GM23338 (cell line): ENCODE measurements at regions not wholly inside any gene's neighbourhood (a gene's known extent, or its start where the extent isn't known, plus 50 kb on each side); places are given as distances from the start of the nearest gene placed in this dataset.

Experiments used
- ATAC-seq: fragments of 200-7000 bp; cut with Tn5 transposase; 3 replicates; pipeline ENCODE4 v1.9.1; 2020
- DNase-seq: peaks from one replicate; pipeline ENCODE4 v3.0.0-alpha.2; 2015; ENCODE audit warnings: low spot score
- H2AFZ ChIP-seq: fragments of 200-600 bp; sonication (generic); 2 replicates; pipeline ENCODE4 v1.8.0; 2016; ENCODE audit warnings: antibody characterized with exemption, mild to moderate bottlenecking, moderate library complexity
- H3F3A ChIP-seq: fragments of 200-600 bp; sonication (generic); replicated peaks from 2 replicates; pipeline ENCODE4 v1.8.0; 2017; ENCODE audit warnings: antibody characterized with exemption, mixed run types, low read depth
- H3K27ac ChIP-seq: fragments of 200-600 bp; sonication (generic); 2 replicates; pipeline ENCODE4 v1.6.1; 2016; ENCODE audit warnings: low read depth
- H3K27me3 ChIP-seq: fragments of 200-600 bp; sonication (generic); 2 replicates; pipeline ENCODE4 v1.8.0; 2016; ENCODE audit warnings: mild to moderate bottlenecking, mixed run types, moderate library complexity; ENCODE audit not compliant: insufficient read depth
- H3K36me3 ChIP-seq: fragments of 200-600 bp; sonication (generic); 2 replicates; pipeline ENCODE4 v1.8.0; 2016; ENCODE audit warnings: mild to moderate bottlenecking; ENCODE audit not compliant: insufficient read depth
- H3K4me1 ChIP-seq: fragments of 200-600 bp; sonication (generic); 2 replicates; pipeline ENCODE4 v1.8.0; 2016; ENCODE audit warnings: mild to moderate bottlenecking, moderate library complexity; ENCODE audit not compliant: insufficient read depth
- H3K4me2 ChIP-seq: fragments of 200-600 bp; sonication (generic); 2 replicates; pipeline ENCODE4 v1.7.1; 2017; ENCODE audit warnings: mixed run types
- H3K4me3 ChIP-seq: fragments of 200-600 bp; sonication (generic); 2 replicates; pipeline ENCODE4 v1.6.1; 2016; ENCODE audit warnings: mixed run types
- H3K79me2 ChIP-seq: fragments of 200-600 bp; sonication (generic); replicated peaks from 2 replicates; pipeline ENCODE4 v1.8.0; 2017; ENCODE audit warnings: mild to moderate bottlenecking; ENCODE audit not compliant: insufficient read depth
- H3K9me2 ChIP-seq: fragments of 200-600 bp; sonication (generic); 2 replicates; pipeline ENCODE4 v1.8.0; 2017; ENCODE audit not compliant: insufficient read depth
- H4K20me1 ChIP-seq: fragments of 200-600 bp; sonication (generic); replicated peaks from 2 replicates; pipeline ENCODE4 v1.8.0; 2017; ENCODE audit warnings: mild to moderate bottlenecking; ENCODE audit not compliant: insufficient read depth
- H3K27ac Mint-ChIP-seq: 2 replicates; pipeline ENCODE4 v1.8.0; 2020; ENCODE audit warnings: inconsistent platforms, mild to moderate bottlenecking, moderate library complexity, mixed read lengths
- H3K27me3 Mint-ChIP-seq: 3 replicates; pipeline ENCODE4 v1.8.0; 2022; ENCODE audit warnings: low read depth, mild to moderate bottlenecking, moderate library complexity, mixed read lengths, inconsistent platforms; ENCODE audit not compliant: insufficient read depth, poor library complexity
- H3K36me3 Mint-ChIP-seq: 3 replicates; pipeline ENCODE4 v1.8.0; 2021; ENCODE audit warnings: low read depth, mild to moderate bottlenecking, inconsistent platforms, moderate library complexity, mixed read lengths
- H3K4me1 Mint-ChIP-seq: 3 replicates; pipeline ENCODE4 v1.8.0; 2020; ENCODE audit warnings: mild to moderate bottlenecking, inconsistent platforms, mixed read lengths
- H3K4me3 Mint-ChIP-seq: 3 replicates; pipeline ENCODE4 v1.8.0; 2021; ENCODE audit warnings: moderate library complexity, mild to moderate bottlenecking, inconsistent platforms, mixed read lengths
- H3K9me3 Mint-ChIP-seq: 3 replicates; pipeline ENCODE4 v1.8.0; 2020; ENCODE audit warnings: moderate library complexity, mild to moderate bottlenecking, inconsistent platforms, mixed read lengths
- CREB1 ChIP-seq: fragments of 250-450 bp; sonication (Bioruptor Pico); IDR thresholded peaks from 2 replicates; pipeline ENCODE4 v1.5.0; 2020; ENCODE audit warnings: low read depth, mild to moderate bottlenecking, moderate library complexity
- EZH2 ChIP-seq: fragments of 200-600 bp; sonication (generic); IDR thresholded peaks from one replicate; pipeline ENCODE4 v1.8.0; 2017; ENCODE audit warnings: antibody characterized with exemption, mild to moderate bottlenecking, low read depth; ENCODE audit not compliant: unreplicated experiment
- EZH2phosphoT487 ChIP-seq: fragments of 200-600 bp; sonication (generic); IDR thresholded peaks from one replicate; pipeline ENCODE4 v1.8.1; 2018; ENCODE audit warnings: antibody characterized with exemption; ENCODE audit not compliant: unreplicated experiment
- JUNB ChIP-seq: IDR thresholded peaks from one replicate; pipeline ENCODE4 v1.6.1; 2016; ENCODE audit warnings: antibody characterized with exemption; ENCODE audit not compliant: unreplicated experiment
- POLR2AphosphoS5 ChIP-seq: IDR thresholded peaks from 2 replicates; pipeline ENCODE4 v1.6.1; 2016; ENCODE audit warnings: antibody characterized with exemption, low read depth
- STAT1 ChIP-seq: IDR thresholded peaks from one replicate; pipeline ENCODE4 v1.6.1; 2016; ENCODE audit warnings: antibody characterized with exemption; ENCODE audit not compliant: unreplicated experiment
- ZNF114 ChIP-seq: fragments of 250-450 bp; sonication (Bioruptor Pico); IDR thresholded peaks from 2 replicates; pipeline ENCODE4 v1.5.0; 2020; ENCODE audit warnings: mild to moderate bottlenecking, moderate library complexity
- ZNF331 ChIP-seq: fragments of 250-450 bp; sonication (Bioruptor Pico); IDR thresholded peaks from 2 replicates; pipeline ENCODE4 v1.5.0; 2020; ENCODE audit warnings: low read depth, mild to moderate bottlenecking, moderate library complexity
- ZNF462 ChIP-seq: fragments of 250-450 bp; sonication (Bioruptor Pico); IDR thresholded peaks from 2 replicates; pipeline ENCODE4 v1.5.0; 2020; ENCODE audit warnings: mild to moderate bottlenecking, moderate library complexity
- TF ChIP-seq, protein P1 (sequence below): IDR thresholded peaks from one replicate; pipeline ENCODE4 v1.6.1; 2018; ENCODE audit warnings: antibody characterized with exemption; ENCODE audit not compliant: unreplicated experiment

GRCh38 chr2:37501113-37501512 is 156.7 kb downstream of the QPCT start (continued):
- no peak for TF ChIP-seq ZNF331
- TF ChIP-seq POLR2AphosphoS5 = no peak
- TF ChIP-seq, protein P1, sequence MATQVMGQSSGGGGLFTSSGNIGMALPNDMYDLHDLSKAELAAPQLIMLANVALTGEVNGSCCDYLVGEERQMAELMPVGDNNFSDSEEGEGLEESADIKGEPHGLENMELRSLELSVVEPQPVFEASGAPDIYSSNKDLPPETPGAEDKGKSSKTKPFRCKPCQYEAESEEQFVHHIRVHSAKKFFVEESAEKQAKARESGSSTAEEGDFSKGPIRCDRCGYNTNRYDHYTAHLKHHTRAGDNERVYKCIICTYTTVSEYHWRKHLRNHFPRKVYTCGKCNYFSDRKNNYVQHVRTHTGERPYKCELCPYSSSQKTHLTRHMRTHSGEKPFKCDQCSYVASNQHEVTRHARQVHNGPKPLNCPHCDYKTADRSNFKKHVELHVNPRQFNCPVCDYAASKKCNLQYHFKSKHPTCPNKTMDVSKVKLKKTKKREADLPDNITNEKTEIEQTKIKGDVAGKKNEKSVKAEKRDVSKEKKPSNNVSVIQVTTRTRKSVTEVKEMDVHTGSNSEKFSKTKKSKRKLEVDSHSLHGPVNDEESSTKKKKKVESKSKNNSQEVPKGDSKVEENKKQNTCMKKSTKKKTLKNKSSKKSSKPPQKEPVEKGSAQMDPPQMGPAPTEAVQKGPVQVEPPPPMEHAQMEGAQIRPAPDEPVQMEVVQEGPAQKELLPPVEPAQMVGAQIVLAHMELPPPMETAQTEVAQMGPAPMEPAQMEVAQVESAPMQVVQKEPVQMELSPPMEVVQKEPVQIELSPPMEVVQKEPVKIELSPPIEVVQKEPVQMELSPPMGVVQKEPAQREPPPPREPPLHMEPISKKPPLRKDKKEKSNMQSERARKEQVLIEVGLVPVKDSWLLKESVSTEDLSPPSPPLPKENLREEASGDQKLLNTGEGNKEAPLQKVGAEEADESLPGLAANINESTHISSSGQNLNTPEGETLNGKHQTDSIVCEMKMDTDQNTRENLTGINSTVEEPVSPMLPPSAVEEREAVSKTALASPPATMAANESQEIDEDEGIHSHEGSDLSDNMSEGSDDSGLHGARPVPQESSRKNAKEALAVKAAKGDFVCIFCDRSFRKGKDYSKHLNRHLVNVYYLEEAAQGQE = no peak
- no peak for TF ChIP-seq ZNF114
- TF ChIP-seq STAT1 = no peak
- no peak for TF ChIP-seq JUNB
- no peak for TF ChIP-seq CREB1 (CRISPR knock-in tag)
- no peak for TF ChIP-seq EZH2phosphoT487

GRCh38 chr2:37506407-37507050 is 162.1 kb downstream of the QPCT start:
- no peak overlapping the region for H3K27ac ChIP-seq
- no peak for DNase-seq
- peak overlapping the region; percentile 33 for H2AFZ ChIP-seq
- no peaks in the 10 kb centered on the region for H4K20me1 ChIP-seq
- H3K9me3 Mint-ChIP-seq = no peaks in the 10 kb centered on the region; the same call in 2 of the 3 replicates
- no peak for ATAC-seq
- H3K27me3 ChIP-seq = no peaks in the 10 kb centered on the region
- H3K79me2 ChIP-seq = no peaks in the 10 kb centered on the region
- 0 out of 2 replicates have a peak overlapping the region, but pooled peaks have one; percentile 24 for H3K4me2 ChIP-seq
- peaks cover 6% of the 10 kb centered on the region; the same call in 1 of the 2 replicates for H3K4me1 ChIP-seq
- H3K9me2 ChIP-seq = 0 out of 2 replicates have a peak, but pooled peaks cover 6% of the 10 kb centered on the region
- peaks cover 9% of the 10 kb centered on the region for H3K27me3 Mint-ChIP-seq
- no peaks in the 10 kb centered on the region for H3K36me3 Mint-ChIP-seq
- no peaks in the 10 kb centered on the region for H3K36me3 ChIP-seq
- H3K4me3 ChIP-seq = no peak overlapping the region
- H3K4me1 Mint-ChIP-seq = peaks cover 12% of the 10 kb centered on the region
- TF ChIP-seq POLR2AphosphoS5 (no peak), EZH2 (no peak)
- no peaks in the 10 kb centered on the region for H3F3A ChIP-seq
- no peak overlapping the region for H3K27ac Mint-ChIP-seq
- H3K4me3 Mint-ChIP-seq = no peak overlapping the region

DNA sequence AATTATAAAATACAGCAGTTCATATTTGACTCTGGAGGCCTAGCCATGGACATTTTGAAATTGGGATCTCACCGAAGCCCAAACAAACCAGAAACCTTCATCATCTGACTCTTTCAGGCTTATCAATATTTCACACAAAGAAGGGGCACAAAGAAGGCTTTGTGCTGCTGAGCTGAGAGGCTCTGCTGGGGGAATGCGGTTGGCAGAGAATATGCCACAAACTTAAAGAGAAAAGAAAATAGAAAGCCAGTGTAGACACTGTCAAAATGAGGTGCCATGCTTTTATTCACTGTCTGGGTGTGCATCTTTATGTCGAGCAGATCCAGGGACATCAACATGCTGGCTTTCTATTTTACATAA is 162.6 kb downstream of the QPCT start:
- Histone ChIP-seq H3F3A (no peaks in the 10 kb centered on the region), H3K4me1 (peaks cover 6% of the 10 kb centered on the region; the same call in 1 of the 2 replicates), H3K27ac (no peak overlapping the region), H3K79me2 (no peaks in the 10 kb centered on the region), H2AFZ (peak overlapping the region; percentile 33), H3K9me2 (0 out of 2 replicates have a peak, but pooled peaks cover 6% of the 10 kb centered on the region), H4K20me1 (no peaks in the 10 kb centered on the region), H3K27me3 (no peaks in the 10 kb centered on the region), H3K4me2 (0 out of 2 replicates have a peak overlapping the region, but pooled peaks have one; percentile 24), H3K4me3 (no peak overlapping the region), H3K36me3 (no peaks in the 10 kb centered on the region)
- H3K4me3 Mint-ChIP-seq = no peak overlapping the region
- H3K27ac Mint-ChIP-seq = no peak overlapping the region
- H3K9me3 Mint-ChIP-seq = no peaks in the 10 kb centered on the region; the same call in 2 of the 3 replicates
- DNase-seq = no peak
- peaks cover 12% of the 10 kb centered on the region for H3K4me1 Mint-ChIP-seq
- peaks cover 9% of the 10 kb centered on the region for H3K27me3 Mint-ChIP-seq
- no peaks in the 10 kb centered on the region for H3K36me3 Mint-ChIP-seq
- ATAC-seq = no peak
- TF ChIP-seq POLR2AphosphoS5 = no peak
- no peak for TF ChIP-seq ZNF331
- no peak for TF ChIP-seq JUNB
- no peak for TF ChIP-seq EZH2
- no peak for TF ChIP-seq STAT1
- no peak for TF ChIP-seq ZNF462
